K562 (cell line): ENCODE measurements at regions not wholly inside any gene's neighbourhood (a gene's known extent, or its start where the extent isn't known, plus 50 kb on each side); places are given as distances from the start of the nearest gene placed in this dataset.

Experiments
- CHD2 ChIP-seq: IDR thresholded peaks from 2 replicates; pipeline ENCODE4 v1.6.1; 2011; ENCODE audit warnings: low read depth, low read length
- CTCF ChIP-seq, 3 experiments: IDR thresholded peaks in 2 of 3; conservative IDR thresholded peaks in 1 of 3; 2 replicates each; pipeline ENCODE4 v1.5.1; 2011 to 2012; ENCODE audit warnings: low read length in 3 of 3, mild to moderate bottlenecking in 3 of 3, control low read depth in 2 of 3, improper control_type of control experiment in 1 of 3, inconsistent platforms in 1 of 3, low read depth in 1 of 3, mixed read lengths in 1 of 3, moderate library complexity in 1 of 3; ENCODE audit not compliant: insufficient read depth in 2 of 3
- FOS ChIP-seq: IDR thresholded peaks from 3 replicates; pipeline ENCODE4 v1.6.1; 2011; ENCODE audit not compliant: insufficient read length; ENCODE audit errors: extremely low read depth
- JUND ChIP-seq, 2 experiments: IDR thresholded peaks; 2 replicates in 1 of 2; 3 replicates in 1 of 2; pipeline ENCODE4 v1.6.1; 2011; ENCODE audit warnings: borderline replicate concordance in 2 of 2, low read depth in 2 of 2, low read length in 2 of 2, improper control_type of control experiment in 1 of 2, missing biosample characterization in 1 of 2, missing genetic modification characterization in 1 of 2, missing genetic modification reagents in 1 of 2
- MXI1 ChIP-seq: IDR thresholded peaks from 2 replicates; pipeline ENCODE4 v1.6.1; 2011; ENCODE audit warnings: low read depth, mild to moderate bottlenecking, improper control_type of control experiment, low read length
- NFXL1 ChIP-seq: fragments of 450-650 bp; formaldehyde crosslinking; IDR thresholded peaks from 2 replicates; pipeline ENCODE4 v1.4.0; 2021; ENCODE audit warnings: mild to moderate bottlenecking
- POLR2A ChIP-seq: fragments of 450-650 bp; conservative IDR thresholded peaks from 2 replicates; pipeline ENCODE4 v1.6.1; 2016
- POLR2AphosphoS5 ChIP-seq: IDR thresholded peaks from 2 replicates; pipeline ENCODE4 v1.6.1; 2011; ENCODE audit warnings: mild to moderate bottlenecking, low read depth, low read length, moderate library complexity; ENCODE audit not compliant: control insufficient read depth, insufficient read depth
- RBBP5 ChIP-seq: fragments of 200-600 bp; sonication (generic); IDR thresholded peaks from 2 replicates; pipeline ENCODE4 v1.6.1; 2012; ENCODE audit warnings: borderline replicate concordance, mild to moderate bottlenecking, low read length, control low read depth, inconsistent platforms; ENCODE audit not compliant: insufficient read depth, poor library complexity, severe bottlenecking
- TBL1XR1 ChIP-seq, 2 experiments: IDR thresholded peaks; 2 replicates each; pipeline ENCODE4 v1.6.1; 2012; ENCODE audit warnings: improper control_type of control experiment in 2 of 2, low read length in 2 of 2, mild to moderate bottlenecking in 1 of 2
- XRCC5 ChIP-seq: fragments of 200-400 bp; formaldehyde crosslinking; IDR thresholded peaks from 2 replicates; pipeline ENCODE4 v1.6.1; 2017; ENCODE audit warnings: low read depth, mild to moderate bottlenecking, low read length
- ZSCAN29 ChIP-seq: fragments of 450-650 bp; IDR thresholded peaks from 2 replicates; pipeline ENCODE4 v1.6.1; 2017
- TF ChIP-seq, protein P1 (sequence below): sonication (generic); formaldehyde crosslinking; IDR thresholded peaks from 2 replicates; pipeline ENCODE4 v1.8.0; 2023; ENCODE audit warnings: mild to moderate bottlenecking, missing genetic modification reagents
- TF ChIP-seq, protein P2 (sequence below): sonication (generic); formaldehyde crosslinking; IDR thresholded peaks from 2 replicates; pipeline ENCODE4 v1.8.1; 2022; ENCODE audit warnings: missing genetic modification reagents

- TF ChIP-seq RBBP5 (no peak), JUND (IDR thresholded peaks at IDR 0.05; ENCODE audit: borderline replicate concordance, low read depth, low read length) (no peak), JUND (tag; IDR thresholded peaks at IDR 0.05; ENCODE audit: borderline replicate concordance, low read depth, low read length) (no peak), NFXL1 (CRISPR knock-in tag) (no peak), ZSCAN29 (no peak), TBL1XR1 (IDR thresholded peaks at IDR 0.05; ENCODE audit: low read length in 2 of 2) (no peak), POLR2AphosphoS5 (no peak), POLR2A (no peak), XRCC5 (no peak), MXI1 (no peak), FOS (no peak), CTCF (IDR thresholded peaks at IDR 0.05 in 2 of 3, conservative IDR thresholded peaks at IDR 0.05 in 1 of 3; ENCODE audit: insufficient read depth in 2 of 3, low read depth in 1 of 3, low read length in 3 of 3) (no peak), CHD2 (no peak)
- TF ChIP-seq, protein P1, sequence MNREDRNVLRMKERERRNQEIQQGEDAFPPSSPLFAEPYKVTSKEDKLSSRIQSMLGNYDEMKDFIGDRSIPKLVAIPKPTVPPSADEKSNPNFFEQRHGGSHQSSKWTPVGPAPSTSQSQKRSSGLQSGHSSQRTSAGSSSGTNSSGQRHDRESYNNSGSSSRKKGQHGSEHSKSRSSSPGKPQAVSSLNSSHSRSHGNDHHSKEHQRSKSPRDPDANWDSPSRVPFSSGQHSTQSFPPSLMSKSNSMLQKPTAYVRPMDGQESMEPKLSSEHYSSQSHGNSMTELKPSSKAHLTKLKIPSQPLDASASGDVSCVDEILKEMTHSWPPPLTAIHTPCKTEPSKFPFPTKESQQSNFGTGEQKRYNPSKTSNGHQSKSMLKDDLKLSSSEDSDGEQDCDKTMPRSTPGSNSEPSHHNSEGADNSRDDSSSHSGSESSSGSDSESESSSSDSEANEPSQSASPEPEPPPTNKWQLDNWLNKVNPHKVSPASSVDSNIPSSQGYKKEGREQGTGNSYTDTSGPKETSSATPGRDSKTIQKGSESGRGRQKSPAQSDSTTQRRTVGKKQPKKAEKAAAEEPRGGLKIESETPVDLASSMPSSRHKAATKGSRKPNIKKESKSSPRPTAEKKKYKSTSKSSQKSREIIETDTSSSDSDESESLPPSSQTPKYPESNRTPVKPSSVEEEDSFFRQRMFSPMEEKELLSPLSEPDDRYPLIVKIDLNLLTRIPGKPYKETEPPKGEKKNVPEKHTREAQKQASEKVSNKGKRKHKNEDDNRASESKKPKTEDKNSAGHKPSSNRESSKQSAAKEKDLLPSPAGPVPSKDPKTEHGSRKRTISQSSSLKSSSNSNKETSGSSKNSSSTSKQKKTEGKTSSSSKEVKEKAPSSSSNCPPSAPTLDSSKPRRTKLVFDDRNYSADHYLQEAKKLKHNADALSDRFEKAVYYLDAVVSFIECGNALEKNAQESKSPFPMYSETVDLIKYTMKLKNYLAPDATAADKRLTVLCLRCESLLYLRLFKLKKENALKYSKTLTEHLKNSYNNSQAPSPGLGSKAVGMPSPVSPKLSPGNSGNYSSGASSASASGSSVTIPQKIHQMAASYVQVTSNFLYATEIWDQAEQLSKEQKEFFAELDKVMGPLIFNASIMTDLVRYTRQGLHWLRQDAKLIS (CRISPR knock-in tag), result no peak
- TF ChIP-seq, protein P2, sequence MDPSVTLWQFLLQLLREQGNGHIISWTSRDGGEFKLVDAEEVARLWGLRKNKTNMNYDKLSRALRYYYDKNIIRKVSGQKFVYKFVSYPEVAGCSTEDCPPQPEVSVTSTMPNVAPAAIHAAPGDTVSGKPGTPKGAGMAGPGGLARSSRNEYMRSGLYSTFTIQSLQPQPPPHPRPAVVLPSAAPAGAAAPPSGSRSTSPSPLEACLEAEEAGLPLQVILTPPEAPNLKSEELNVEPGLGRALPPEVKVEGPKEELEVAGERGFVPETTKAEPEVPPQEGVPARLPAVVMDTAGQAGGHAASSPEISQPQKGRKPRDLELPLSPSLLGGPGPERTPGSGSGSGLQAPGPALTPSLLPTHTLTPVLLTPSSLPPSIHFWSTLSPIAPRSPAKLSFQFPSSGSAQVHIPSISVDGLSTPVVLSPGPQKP (CRISPR knock-in tag), result no peak
Measured at GRCh38 chr6:105753207-105753606, 332.9 kb upstream of the PRDM1 start.
